SH-SY5Y (cell line): ENCODE measurements at regions not wholly inside any gene's neighbourhood (a gene's known extent, or its start where the extent isn't known, plus 50 kb on each side); places are given as distances from the start of the nearest gene placed in this dataset.

Source experiments
- GATA2 ChIP-seq: IDR thresholded peaks from 2 replicates; pipeline ENCODE4 v1.6.1; 2011; ENCODE audit warnings: mild to moderate bottlenecking, low read depth, low read length
- GATA3 ChIP-seq: IDR thresholded peaks from 2 replicates; pipeline ENCODE4 v1.6.1; 2011; ENCODE audit warnings: low read depth, mild to moderate bottlenecking, low read length, moderate library complexity

GRCh38 chr4:136855886-136856285, 676.4 kb downstream of the PCDH18 start:
- TF ChIP-seq GATA2: no peak
- no peak for TF ChIP-seq GATA3
